Karpas-422 (cell line): ENCODE measurements at regions not wholly inside any gene's neighbourhood (a gene's known extent, or its start where the extent isn't known, plus 50 kb on each side); places are given as distances from the start of the nearest gene placed in this dataset.

ENCODE experiments used
- DNase-seq: peaks from one replicate; pipeline ENCODE4 v3.0.0-alpha.2; 2015
- H2AFZ ChIP-seq: fragments of 200-600 bp; sonication (generic); 2 replicates; pipeline ENCODE4 v1.6.1; 2014; ENCODE audit warnings: antibody characterized with exemption, low read length, mixed read lengths
- H3K27ac ChIP-seq: fragments of 200-600 bp; sonication (generic); 2 replicates; pipeline ENCODE4 v1.5.1; 2014; ENCODE audit warnings: mild to moderate bottlenecking, low read length, moderate library complexity
- H3K27me3 ChIP-seq: fragments of 200-600 bp; sonication (generic); 2 replicates; pipeline ENCODE4 v1.6.1; 2014; ENCODE audit warnings: low read length, mixed read lengths
- H3K36me3 ChIP-seq: fragments of 200-600 bp; sonication (generic); 2 replicates; pipeline ENCODE4 v1.6.1; 2014; ENCODE audit warnings: low read length, mixed read lengths; ENCODE audit not compliant: insufficient read depth
- H3K4me1 ChIP-seq: fragments of 200-600 bp; sonication (generic); 2 replicates; pipeline ENCODE4 v1.6.1; 2014; ENCODE audit warnings: mild to moderate bottlenecking, low read length, mixed read lengths
- H3K4me2 ChIP-seq: fragments of 200-600 bp; sonication (generic); 2 replicates; pipeline ENCODE4 v1.6.1; 2014; ENCODE audit warnings: low read length, low read depth, mild to moderate bottlenecking; ENCODE audit not compliant: poor library complexity, severe bottlenecking
- H3K4me3 ChIP-seq: fragments of 200-600 bp; sonication (generic); 2 replicates; pipeline ENCODE4 v1.5.1; 2014; ENCODE audit warnings: mild to moderate bottlenecking, antibody characterized with exemption, low read length, mixed read lengths
- H3K79me2 ChIP-seq: fragments of 200-600 bp; sonication (generic); 2 replicates; pipeline ENCODE4 v1.6.1; 2014; ENCODE audit warnings: mild to moderate bottlenecking, low read length, mixed read lengths
- H3K9ac ChIP-seq: fragments of 200-600 bp; sonication (generic); 2 replicates; pipeline ENCODE4 v1.6.0; 2014; ENCODE audit warnings: low read length
- H3K9me2 ChIP-seq: fragments of 200-600 bp; sonication (generic), shearing (Covaris generic); replicated peaks from 2 replicates; pipeline ENCODE4 v1.6.0; 2014; ENCODE audit warnings: mild to moderate bottlenecking, low read length, moderate library complexity; ENCODE audit not compliant: insufficient read depth
- H3K9me3 ChIP-seq: fragments of 300-700, 200-600 bp; sonication (generic); 2 replicates; pipeline ENCODE4 v1.6.1; 2014; ENCODE audit warnings: low read length, mixed read lengths
- H4K20me1 ChIP-seq: fragments of 200-600 bp; sonication (generic); 2 replicates; pipeline ENCODE4 v1.6.1; 2014; ENCODE audit warnings: mild to moderate bottlenecking, antibody characterized with exemption, low read length, low read depth; ENCODE audit not compliant: insufficient read depth

DNA sequence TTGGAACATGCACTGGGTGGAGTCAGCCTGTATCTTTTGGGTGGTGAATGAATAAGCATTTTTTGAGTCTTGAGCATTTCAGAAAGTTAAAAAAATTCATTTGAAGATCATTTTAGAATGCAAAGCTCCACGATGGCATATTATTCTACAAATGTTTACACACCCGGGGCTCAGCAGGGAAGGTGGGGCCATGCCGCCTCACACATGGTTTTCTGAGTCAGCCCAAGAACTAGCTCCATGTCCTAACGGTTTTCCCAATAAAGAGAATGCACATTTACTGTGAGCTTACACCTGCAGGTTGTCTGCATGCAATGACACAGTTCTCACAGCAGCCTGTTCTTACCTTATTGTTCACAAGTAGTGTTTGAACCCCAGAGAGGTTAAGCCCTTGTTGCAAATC lies 670.3 kb downstream of the GALR1 start:
- DNase-seq = no peak
- Histone ChIP-seq H3K36me3 (no peaks in the 10 kb centered on the region), H3K4me2 (no peak overlapping the region), H3K9ac (no peak overlapping the region), H3K4me1 (no peaks in the 10 kb centered on the region), H3K27ac (no peak overlapping the region), H3K79me2 (no peaks in the 10 kb centered on the region), H3K4me3 (no peak overlapping the region), H3K9me2 (no peaks in the 10 kb centered on the region), H2AFZ (no peak overlapping the region), H3K27me3 (no peaks in the 10 kb centered on the region), H4K20me1 (no peaks in the 10 kb centered on the region), H3K9me3 (no peaks in the 10 kb centered on the region)

DNA sequence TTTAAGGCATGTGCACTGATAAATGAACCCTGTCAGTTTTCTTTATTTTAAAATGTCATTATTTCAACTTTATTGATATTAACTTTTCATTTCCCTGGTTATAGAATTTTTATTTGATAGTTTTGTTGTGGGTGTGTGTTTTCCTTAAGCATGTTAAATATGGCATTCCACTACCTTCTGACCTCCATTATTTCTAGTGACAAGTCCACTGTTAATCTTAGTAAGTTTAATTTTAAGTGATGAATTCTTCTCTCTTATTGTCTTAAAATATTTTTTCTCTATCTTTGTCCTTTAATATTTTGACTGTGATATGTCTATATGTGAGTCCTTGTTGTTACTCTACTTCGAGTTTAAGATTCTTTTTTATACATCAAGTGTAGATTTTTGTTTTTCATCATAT lies 685.7 kb downstream of the GALR1 start:
- Histone ChIP-seq H3K27ac (no peak overlapping the region), H3K4me1 (no peaks in the 10 kb centered on the region), H3K4me3 (no peak overlapping the region), H3K79me2 (no peaks in the 10 kb centered on the region), H3K27me3 (no peaks in the 10 kb centered on the region), H3K4me2 (no peak overlapping the region), H2AFZ (no peak overlapping the region), H3K9ac (no peak overlapping the region), H3K36me3 (no peaks in the 10 kb centered on the region), H4K20me1 (no peaks in the 10 kb centered on the region), H3K9me3 (no peaks in the 10 kb centered on the region), H3K9me2 (no peaks in the 10 kb centered on the region)
- no peak for DNase-seq

DNA sequence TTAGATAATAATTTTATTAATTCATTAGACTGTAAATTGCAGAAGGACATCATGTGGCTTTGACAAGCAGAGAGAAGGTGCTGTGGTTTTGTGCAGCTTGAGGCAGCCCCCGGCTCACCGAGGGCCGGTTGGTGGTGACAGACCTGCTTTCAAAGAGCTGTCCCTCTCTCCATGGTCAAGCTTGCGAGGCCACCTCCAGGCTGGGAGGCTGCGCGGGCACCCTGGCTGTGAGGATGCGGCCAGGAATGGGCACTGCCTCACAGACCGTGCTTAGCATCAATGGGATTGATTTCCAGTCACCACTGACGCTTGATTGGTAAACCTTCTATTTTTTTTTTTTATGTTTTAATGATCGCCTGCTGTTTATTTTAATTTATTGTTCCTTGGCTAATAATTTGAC lies 690.9 kb downstream of the GALR1 start:
- Histone ChIP-seq H3K27me3 (no peaks in the 10 kb centered on the region), H3K9me2 (no peaks in the 10 kb centered on the region), H3K27ac (no peak overlapping the region), H3K4me2 (no peak overlapping the region), H3K4me3 (no peak overlapping the region), H3K9ac (no peak overlapping the region), H3K9me3 (no peaks in the 10 kb centered on the region), H3K79me2 (no peaks in the 10 kb centered on the region), H3K36me3 (no peaks in the 10 kb centered on the region), H3K4me1 (no peaks in the 10 kb centered on the region), H2AFZ (no peak overlapping the region), H4K20me1 (no peaks in the 10 kb centered on the region)
- DNase-seq = no peak

DNA sequence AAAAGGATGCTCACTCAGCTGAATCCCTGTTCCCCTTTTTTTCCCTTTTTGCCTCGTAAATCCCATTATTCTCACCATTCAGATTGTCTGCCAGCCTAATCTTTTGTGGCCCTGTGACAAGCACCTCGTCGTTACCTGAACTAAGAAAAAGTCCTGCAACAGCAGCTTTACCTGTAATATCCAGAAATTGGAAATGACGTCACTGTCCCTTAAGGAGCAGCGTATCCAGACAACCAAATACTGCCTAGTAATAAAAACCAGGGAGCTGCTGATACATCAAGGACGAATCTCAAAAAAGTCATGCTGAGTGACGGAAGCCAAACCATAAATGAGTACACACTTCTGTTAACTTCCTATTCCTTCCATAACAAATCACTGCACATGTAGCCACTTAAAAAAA lies 694.9 kb downstream of the GALR1 start:
- no peak overlapping the region for H2AFZ ChIP-seq
- H3K27ac ChIP-seq = no peak overlapping the region
- H3K27me3 ChIP-seq = no peaks in the 10 kb centered on the region
- H3K9me2 ChIP-seq = no peaks in the 10 kb centered on the region
- H3K79me2 ChIP-seq = no peaks in the 10 kb centered on the region
- no peak overlapping the region for H3K4me3 ChIP-seq
- H3K9ac ChIP-seq = no peak overlapping the region
- DNase-seq = no peak
- no peaks in the 10 kb centered on the region for H3K4me1 ChIP-seq
- no peak overlapping the region for H3K4me2 ChIP-seq
- no peaks in the 10 kb centered on the region for H3K9me3 ChIP-seq
- no peaks in the 10 kb centered on the region for H3K36me3 ChIP-seq
- H4K20me1 ChIP-seq = no peaks in the 10 kb centered on the region

DNA sequence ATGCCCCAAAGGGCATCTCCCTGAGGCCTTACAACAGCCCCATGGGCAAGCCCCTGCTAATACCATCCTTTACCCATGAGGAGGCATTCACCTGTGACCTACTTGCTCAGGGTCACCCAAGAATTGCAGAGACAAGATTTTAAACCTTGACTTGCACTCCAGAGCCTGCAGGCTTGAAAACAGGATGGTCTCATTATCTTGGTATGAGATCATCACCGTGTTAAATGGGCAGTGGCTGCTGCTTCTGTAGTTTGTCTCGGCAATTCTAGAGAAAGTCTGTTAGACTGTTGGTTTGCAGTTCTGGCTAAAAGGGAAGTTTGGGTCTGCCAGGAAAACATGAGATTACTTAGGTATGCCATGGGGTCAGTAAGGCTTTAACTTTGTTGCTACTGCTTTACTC lies 698.9 kb downstream of the GALR1 start:
- H3K9me2 ChIP-seq = no peaks in the 10 kb centered on the region
- no peaks in the 10 kb centered on the region for H3K9me3 ChIP-seq
- no peak overlapping the region for H3K27ac ChIP-seq
- no peak overlapping the region for H3K9ac ChIP-seq
- H3K4me3 ChIP-seq = no peak overlapping the region
- no peaks in the 10 kb centered on the region for H3K4me1 ChIP-seq
- no peaks in the 10 kb centered on the region for H3K79me2 ChIP-seq
- H3K27me3 ChIP-seq = no peaks in the 10 kb centered on the region
- no peaks in the 10 kb centered on the region for H3K36me3 ChIP-seq
- H2AFZ ChIP-seq = no peak overlapping the region
- H4K20me1 ChIP-seq = no peaks in the 10 kb centered on the region
- DNase-seq = no peak
- H3K4me2 ChIP-seq = no peak overlapping the region

DNA sequence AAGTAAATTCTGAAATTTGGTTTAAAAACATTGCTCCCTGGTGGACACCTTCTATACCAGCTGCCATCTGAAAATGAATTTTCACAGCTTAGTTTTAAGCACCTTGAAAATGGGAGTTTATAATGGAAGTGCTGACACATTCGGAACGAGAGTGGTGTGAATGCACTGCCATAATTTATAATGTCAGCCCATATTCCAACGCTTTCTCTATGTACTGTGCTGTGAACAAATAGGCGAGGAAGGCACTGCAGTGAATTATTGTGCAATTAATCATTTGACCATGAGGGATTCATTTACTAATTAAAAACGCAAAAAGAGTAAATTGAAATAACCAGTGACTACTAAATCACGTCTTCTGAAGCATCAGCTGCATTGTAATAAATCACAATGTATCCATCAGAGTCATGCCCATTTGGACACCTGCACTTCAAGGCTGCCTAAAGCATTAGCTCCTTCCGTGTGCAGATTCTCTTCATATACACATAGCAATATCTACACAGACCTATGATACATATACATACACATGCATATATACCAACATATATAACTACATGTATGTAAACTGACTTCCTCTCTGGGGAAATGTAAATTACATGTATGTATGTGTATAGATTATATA lies 699.8 kb downstream of the GALR1 start:
- Histone ChIP-seq H3K4me3 (no peak overlapping the region), H3K4me1 (no peaks in the 10 kb centered on the region), H3K9me2 (no peaks in the 10 kb centered on the region), H3K27me3 (no peaks in the 10 kb centered on the region), H4K20me1 (no peaks in the 10 kb centered on the region), H3K9ac (no peak overlapping the region), H3K4me2 (no peak overlapping the region), H3K36me3 (no peaks in the 10 kb centered on the region), H3K27ac (no peak overlapping the region), H3K79me2 (no peaks in the 10 kb centered on the region), H3K9me3 (no peaks in the 10 kb centered on the region), H2AFZ (no peak overlapping the region)
- DNase-seq = no peak

DNA sequence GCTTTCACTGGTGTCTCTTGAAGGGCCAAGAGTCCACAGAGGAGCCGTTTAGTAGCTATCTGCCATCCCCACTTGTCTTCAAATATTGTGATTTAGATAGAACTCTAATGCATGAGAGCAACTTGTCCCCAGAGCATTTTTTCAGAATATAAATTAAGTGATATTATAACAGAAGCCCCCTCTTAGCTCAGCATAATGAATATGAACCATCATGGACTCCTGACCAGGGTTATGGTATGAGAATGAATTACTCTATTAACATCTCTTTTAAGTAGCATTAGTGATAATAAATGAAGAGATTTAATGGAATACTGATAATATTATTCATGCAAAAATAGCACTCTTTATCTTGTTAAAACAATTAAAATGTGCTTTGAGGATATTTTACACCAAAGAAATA lies 709.6 kb downstream of the GALR1 start:
- no peak overlapping the region for H3K27ac ChIP-seq
- DNase-seq = no peak
- no peaks in the 10 kb centered on the region for H3K79me2 ChIP-seq

DNA sequence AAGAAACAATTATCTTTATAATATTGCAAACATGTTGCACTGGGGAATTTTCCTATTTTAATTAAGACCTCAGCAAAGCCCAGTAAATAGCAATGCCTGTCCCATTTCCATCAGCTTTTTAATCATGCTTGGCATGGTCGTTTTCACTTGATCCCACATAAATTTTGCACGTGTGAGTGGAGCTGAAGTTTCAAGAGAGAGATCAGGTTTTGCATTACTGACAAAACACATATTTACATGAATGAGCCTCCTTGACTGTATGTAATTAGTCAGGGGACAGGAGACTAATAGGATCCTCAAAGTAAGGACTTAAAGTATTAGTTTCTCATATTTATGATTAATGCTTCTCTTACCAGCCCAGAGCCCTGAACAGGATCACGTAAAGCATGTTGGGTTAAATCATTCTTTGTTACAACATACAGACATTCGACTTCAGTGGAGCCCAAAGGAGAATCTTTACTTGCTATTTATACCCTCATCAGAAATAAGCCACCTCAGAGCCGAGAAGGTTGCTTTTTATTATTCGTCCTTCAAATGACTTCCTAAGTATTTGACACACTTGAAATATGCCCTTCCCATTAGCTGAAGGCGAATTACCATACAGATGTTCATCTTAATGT lies 711.3 kb downstream of the GALR1 start:
- H3K9ac ChIP-seq = no peak overlapping the region
- H3K9me2 ChIP-seq = no peaks in the 10 kb centered on the region
- no peak overlapping the region for H3K27ac ChIP-seq
- peaks cover 4% of the 10 kb centered on the region; the same call in 1 of the 2 replicates for H3K27me3 ChIP-seq
- peaks cover 6% of the 10 kb centered on the region; the same call in 1 of the 2 replicates for H3K9me3 ChIP-seq
- H3K79me2 ChIP-seq = no peaks in the 10 kb centered on the region
- no peak overlapping the region for H3K4me3 ChIP-seq
- H3K36me3 ChIP-seq = no peaks in the 10 kb centered on the region
- no peaks in the 10 kb centered on the region for H4K20me1 ChIP-seq
- H2AFZ ChIP-seq = no peak overlapping the region
- H3K4me2 ChIP-seq = no peak overlapping the region
- DNase-seq = no peak
- no peaks in the 10 kb centered on the region; the same call in 1 of the 2 replicates for H3K4me1 ChIP-seq

More for the DNA sequence above, 709.6 kb downstream of the GALR1 start:
- Histone ChIP-seq H3K9me3 (peaks cover 6% of the 10 kb centered on the region; the same call in 1 of the 2 replicates), H3K4me2 (no peak overlapping the region), H3K36me3 (no peaks in the 10 kb centered on the region), H3K4me1 (no peaks in the 10 kb centered on the region), H3K27me3 (peaks cover 2% of the 10 kb centered on the region; the same call in 1 of the 2 replicates), H4K20me1 (no peaks in the 10 kb centered on the region), H3K9ac (no peak overlapping the region), H3K4me3 (no peak overlapping the region), H2AFZ (no peak overlapping the region), H3K9me2 (no peaks in the 10 kb centered on the region)
